Panc1 (cell line): ENCODE measurements at regions not wholly inside any gene's neighbourhood (a gene's known extent, or its start where the extent isn't known, plus 50 kb on each side); places are given as distances from the start of the nearest gene placed in this dataset.

Experiments used
- CTCF ChIP-seq: fragments of 450-650 bp; IDR thresholded peaks from 2 replicates; pipeline ENCODE4 v1.5.1; 2017; ENCODE audit warnings: mild to moderate bottlenecking
- SIN3A ChIP-seq: IDR thresholded peaks from 2 replicates; pipeline ENCODE4 v1.6.1; 2012; ENCODE audit warnings: low read depth, mild to moderate bottlenecking, low read length, moderate library complexity, borderline replicate concordance; ENCODE audit not compliant: insufficient read depth

- TF ChIP-seq CTCF (no peak), SIN3A (no peak)
These were observed 326.3 kb downstream of the TBX15 start for GRCh38 chr1:118661769-118662320.
